ENCODE measurements at regions not wholly inside any gene's neighbourhood (a gene's known extent, or its start where the extent isn't known, plus 50 kb on each side); places are given as distances from the start of the nearest gene placed in this dataset.
"Not testable (repeated sequence)": the region's sequence is repeated elsewhere in the genome, so short reads cannot be mapped to it uniquely, and the experiment has no call there.

GRCh38 chr3:197411899-197412298, 113.5 kb upstream of the DLG1 start:
- TF ChIP-seq CTCF (IDR thresholded peaks at IDR 0.05); EZH2 (IDR thresholded peaks at IDR 0.05; ENCODE audit: borderline replicate concordance, insufficient read depth, low read depth, low read length, poor library complexity, severe bottlenecking): not testable (repeated sequence)

Data from B cell (primary cell).